Uterus (tissue), 3 donors: ENCODE measurements at regions not wholly inside any gene's neighbourhood (a gene's known extent, or its start where the extent isn't known, plus 50 kb on each side); places are given as distances from the start of the nearest gene placed in this dataset.

Experiments used
- DNase-seq, 2 donors: peaks; one replicate each; pipeline ENCODE4 v3.0.0-alpha.2; 2019 to 2020
- H3K27ac ChIP-seq, 2 donors: fragments of 200-600 bp; sonication (generic); 1 replicate in 1 of 2; 2 replicates in 1 of 2; pipeline ENCODE4 v1.5.1; 2016 to 2018
- H3K27me3 ChIP-seq, 2 donors: fragments of 200-600 bp; sonication (generic); one replicate each; pipeline ENCODE4 v1.5.1; 2018 to 2019; ENCODE audit warnings: control low read depth in 1 of 2
- H3K36me3 ChIP-seq, 2 donors: fragments of 200-600 bp; sonication (generic); one replicate each; pipeline ENCODE4 v1.5.1; 2019; ENCODE audit warnings: control low read depth in 1 of 2
- H3K4me1 ChIP-seq, 2 donors: fragments of 200-600 bp; sonication (generic); one replicate each; pipeline ENCODE4 v1.5.1; 2018 to 2019; ENCODE audit warnings: control low read depth in 1 of 2
- H3K4me3 ChIP-seq, 2 donors: fragments of 200-600 bp; sonication (generic); 1 replicate in 1 of 2; 2 replicates in 1 of 2; pipeline ENCODE4 v1.5.1; 2018 to 2019; ENCODE audit warnings: mild to moderate bottlenecking in 1 of 2
- H3K9me3 ChIP-seq, 2 donors: fragments of 200-600 bp; sonication (generic); one replicate each; pipeline ENCODE4 v1.5.1; 2019; ENCODE audit warnings: control low read depth in 1 of 2
- CTCF ChIP-seq, 4 experiments: fragments of 200-600 bp in 2 of 4; fragments of 450-650 bp in 2 of 4; sonication (generic) in 2 of 4; IDR thresholded peaks; one replicate each; pipeline ENCODE4 v1.5.1; 2016 to 2019; ENCODE audit warnings: antibody characterized with exemption in 4 of 4, mild to moderate bottlenecking in 2 of 4, moderate library complexity in 1 of 4
- POLR2A ChIP-seq, 2 donors: fragments of 450-650 bp; IDR thresholded peaks; one replicate each; pipeline ENCODE4 v1.6.1; 2016; ENCODE audit warnings: antibody characterized with exemption in 2 of 2, mild to moderate bottlenecking in 1 of 2, moderate library complexity in 1 of 2
- intact Hi-C: fragments of 100-400 bp; cut with DNase I; formaldehyde crosslinking; loops from one replicate; pipeline ENCODE4 v1.15.1; 2023; ENCODE audit warnings: low total_unique reads
- donor health status: DM: yes; HTN: yes; CAD: no.

DNA sequence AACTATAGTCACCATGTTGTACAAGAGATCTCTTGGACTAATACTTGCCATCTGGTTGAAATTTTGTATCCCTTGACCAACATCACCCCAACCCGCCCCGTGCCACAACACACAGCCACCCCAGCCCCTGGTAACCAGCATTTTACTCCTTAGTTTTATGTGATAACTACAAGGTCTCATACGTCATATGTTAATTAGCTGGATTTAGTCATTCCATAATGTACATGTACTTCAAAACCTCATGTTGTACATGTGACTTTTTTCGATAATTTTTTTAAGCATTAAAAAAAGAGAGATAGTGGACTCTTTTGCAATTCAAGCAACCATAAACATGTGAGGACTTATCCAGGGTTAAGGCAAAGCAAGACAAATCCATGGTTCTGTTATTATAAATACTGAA, 773.4 kb upstream of the NOVA1 start:
- intact Hi-C loops, result no loop called here

DNA sequence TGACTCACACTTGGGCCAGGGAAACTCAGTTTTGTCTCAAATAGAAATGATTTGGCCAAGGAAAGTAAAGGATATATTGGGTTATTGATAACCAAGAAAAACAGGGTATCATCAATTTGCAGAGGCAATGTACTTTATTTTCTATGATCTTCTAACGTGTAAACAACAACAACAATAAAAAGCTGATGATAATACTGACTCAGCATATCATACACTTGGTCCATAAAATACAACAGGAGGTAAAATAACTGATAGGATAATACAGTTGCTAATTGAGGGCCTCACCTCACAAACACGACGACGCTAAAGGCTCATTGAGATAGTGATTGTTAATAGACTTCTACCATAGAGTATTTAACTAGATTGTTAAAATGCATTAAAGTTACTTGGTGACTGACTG, 774.0 kb upstream of the NOVA1 start:
- no peaks in the 10 kb centered on the region for H3K9me3 ChIP-seq

More for the DNA sequence above, 773.4 kb upstream of the NOVA1 start:
- Histone ChIP-seq H3K9me3 (no peaks in the 10 kb centered on the region), H3K27me3 (no peaks in the 10 kb centered on the region), H3K36me3 (no peaks in the 10 kb centered on the region), H3K4me1 (no peaks in the 10 kb centered on the region), H3K4me3 (no peak overlapping the region), H3K27ac (no peak overlapping the region)
- no peak for TF ChIP-seq CTCF (IDR thresholded peaks at IDR 0.05)
- no peak for TF ChIP-seq POLR2A (IDR thresholded peaks at IDR 0.05)
- DNase-seq, result no peak

GRCh38 chr14:27372771-27373170, 774.9 kb upstream of the NOVA1 start:
- H3K27ac ChIP-seq, result no peak overlapping the region
- intact Hi-C loops, result no loop called here
- no peak overlapping the region for H3K4me3 ChIP-seq
- no peaks in the 10 kb centered on the region for H3K4me1 ChIP-seq
- H3K36me3 ChIP-seq, result no peaks in the 10 kb centered on the region
- no peaks in the 10 kb centered on the region for H3K27me3 ChIP-seq
- no peak for DNase-seq
- TF ChIP-seq POLR2A (IDR thresholded peaks at IDR 0.05) (no peak), CTCF (IDR thresholded peaks at IDR 0.05) (no peak)
- H3K9me3 ChIP-seq, result no peaks in the 10 kb centered on the region

More for the DNA sequence above, 774.0 kb upstream of the NOVA1 start:
- H3K4me3 ChIP-seq, result no peak overlapping the region
- TF ChIP-seq CTCF (IDR thresholded peaks at IDR 0.05) (no peak), POLR2A (IDR thresholded peaks at IDR 0.05) (no peak)
- no peaks in the 10 kb centered on the region for H3K4me1 ChIP-seq
- no peaks in the 10 kb centered on the region for H3K36me3 ChIP-seq
- H3K27me3 ChIP-seq, result no peaks in the 10 kb centered on the region
- intact Hi-C loops, result no loop called here
- DNase-seq, result no peak
- no peak overlapping the region for H3K27ac ChIP-seq

DNA sequence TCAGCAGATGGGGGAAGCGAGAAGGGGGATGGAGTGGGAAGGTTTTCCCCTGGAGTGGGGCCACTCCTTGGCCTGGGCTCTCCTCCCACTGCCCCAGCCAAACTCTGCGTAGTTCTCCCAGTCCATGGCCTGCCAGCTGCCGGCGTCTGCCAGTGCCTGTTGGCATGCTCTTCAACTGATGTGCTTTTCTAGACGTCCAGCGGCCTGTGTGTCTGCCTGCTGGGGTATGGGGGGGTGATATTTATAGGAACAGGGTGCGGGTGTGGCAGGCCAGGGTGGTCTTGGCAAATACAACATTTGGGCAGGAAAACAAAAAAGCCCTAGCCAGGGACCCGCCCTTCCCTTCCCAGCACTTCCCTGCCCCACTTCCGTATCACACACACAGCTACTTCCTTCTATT, 786.3 kb upstream of the NOVA1 start:
- no peak for DNase-seq
- Histone ChIP-seq H3K9me3 (no peaks in the 10 kb centered on the region), H3K4me1 (no peaks in the 10 kb centered on the region), H3K27me3 (no peaks in the 10 kb centered on the region), H3K36me3 (no peaks in the 10 kb centered on the region), H3K27ac (no peak overlapping the region), H3K4me3 (no peak overlapping the region)
- intact Hi-C loops, result no loop called here
- TF ChIP-seq CTCF (IDR thresholded peaks at IDR 0.05) (no peak), POLR2A (IDR thresholded peaks at IDR 0.05) (no peak)

GRCh38 chr14:27386391-27386790, 788.6 kb upstream of the NOVA1 start:
- intact Hi-C loops, result no loop called here
- no peaks in the 10 kb centered on the region for H3K27me3 ChIP-seq
- TF ChIP-seq CTCF (IDR thresholded peaks at IDR 0.05) (no peak), POLR2A (IDR thresholded peaks at IDR 0.05) (no peak)
- no peaks in the 10 kb centered on the region for H3K36me3 ChIP-seq
- H3K27ac ChIP-seq, result no peak overlapping the region
- DNase-seq, result no peak
- H3K4me3 ChIP-seq, result no peak overlapping the region
- H3K9me3 ChIP-seq, result no peaks in the 10 kb centered on the region
- no peaks in the 10 kb centered on the region for H3K4me1 ChIP-seq
